K562 (cell line): ENCODE measurements at regions not wholly inside any gene's neighbourhood (a gene's known extent, or its start where the extent isn't known, plus 50 kb on each side); places are given as distances from the start of the nearest gene placed in this dataset.

Experiments used
- ATAC-seq: fragments of 200-7000 bp; cut with Tn5 transposase; 3 replicates; pipeline ENCODE4 v1.9.1; 2020; ENCODE audit warnings: moderate library complexity
- BruUV-seq: library from RNA; stranded (reverse); fragments of 400-500 nt; replicated peaks from 2 replicates; lab custom pipeline; 2021; lab: Mats Ljungman, UMichigan
- CTCF ChIA-PET: fragments of 300-600 bp; formaldehyde crosslinking; extraction: SDS; loops from one replicate; lab custom pipeline; 2021; ENCODE audit warnings: low intra/inter-chr PET ratio; lab: Yijun Ruan, JAX
- POLR2A ChIA-PET: fragments of 300-600, 350-650 bp; sonication (Branson Sonifier 250); formaldehyde crosslinking; extraction: SDS; loops from one replicate; lab custom pipeline; 2021; ENCODE audit warnings: antibody characterized with exemption, inconsistent platforms; lab: Yijun Ruan, JAX
- DNase-seq, 4 experiments: peaks; one replicate each; pipeline versions ENCODE4 v3.0.0 to v3.0.0-alpha.2; 2011 to 2018; ENCODE audit warnings: low spot score in 3 of 4, mixed read lengths in 3 of 4; ENCODE audit errors: extremely low read depth in 1 of 4
- FAIRE-seq: peaks from 2 replicates; lab custom pipeline; 2011; peaks lifted over from hg19 to GRCh38; lab: Jason Lieb, UNC
- H2AFZ ChIP-seq: 2 replicates; pipeline ENCODE4 v1.6.0; 2011; ENCODE audit warnings: low read depth, low read length, control low read depth, inconsistent platforms
- H3K27ac ChIP-seq: fragments of 200-600 bp; 3 replicates; pipeline ENCODE4 v1.8.0; 2011; ENCODE audit warnings: low read depth, mild to moderate bottlenecking, control low read depth, inconsistent platforms, low read length, moderate library complexity, mixed read lengths; ENCODE audit errors: extremely low read depth
- H3K27me3 ChIP-seq, 2 experiments: fragments of 300-600 bp in 1 of 2; 2 replicates in 1 of 2; 3 replicates in 1 of 2; pipeline versions ENCODE4 v1.6.0 to v1.8.0; 2011; ENCODE audit warnings: inconsistent platforms in 2 of 2, low read length in 2 of 2, mild to moderate bottlenecking in 1 of 2, mixed read lengths in 1 of 2, moderate library complexity in 1 of 2; ENCODE audit not compliant: control insufficient read depth in 2 of 2, insufficient read depth in 2 of 2
- H3K36me3 ChIP-seq: fragments of 300-600 bp; 3 replicates; pipeline ENCODE4 v1.8.0; 2011; ENCODE audit warnings: mild to moderate bottlenecking, low read length, inconsistent platforms; ENCODE audit not compliant: control insufficient read depth, insufficient read depth
- H3K4me1 ChIP-seq, 2 experiments: fragments of 200-600 bp in 1 of 2; replicated peaks in 1 of 2; 2 replicates in 1 of 2; 3 replicates in 1 of 2; pipeline versions ENCODE4 v1.5.1 to v1.8.0; 2011; ENCODE audit warnings: inconsistent platforms in 2 of 2, low read length in 2 of 2, mild to moderate bottlenecking in 1 of 2, mixed read lengths in 1 of 2, moderate library complexity in 1 of 2; ENCODE audit not compliant: control insufficient read depth in 2 of 2, insufficient read depth in 2 of 2
- H3K4me2 ChIP-seq: 2 replicates; pipeline ENCODE4 v1.6.1; 2011; ENCODE audit warnings: low read length, control low read depth, inconsistent platforms, mixed read lengths; ENCODE audit not compliant: insufficient read depth
- H3K4me3 ChIP-seq: fragments of 200-600 bp; sonication (generic), shearing (Covaris generic); 2 replicates; pipeline ENCODE4 v1.5.1; 2016; ENCODE audit warnings: control low read depth, inconsistent platforms
- H3K79me2 ChIP-seq: fragments of 200-600 bp; 3 replicates; pipeline ENCODE4 v1.8.0; 2011; ENCODE audit warnings: low read length, inconsistent platforms; ENCODE audit not compliant: control insufficient read depth, insufficient read depth
- H3K9ac ChIP-seq, 2 experiments: 2 replicates each; pipeline versions ENCODE4 v1.6.0 to v1.6.1; 2011; ENCODE audit warnings: low read depth in 2 of 2, low read length in 2 of 2, control low read depth in 1 of 2, inconsistent platforms in 1 of 2, mild to moderate bottlenecking in 1 of 2, mixed read lengths in 1 of 2; ENCODE audit not compliant: insufficient read depth in 1 of 2
- H3K9me1 ChIP-seq: one replicate; pipeline ENCODE4 v1.6.0; 2011; ENCODE audit warnings: inconsistent platforms, mild to moderate bottlenecking, low read length, moderate library complexity; ENCODE audit not compliant: control insufficient read depth, insufficient read depth
- H3K9me3 ChIP-seq: replicated peaks from 2 replicates; pipeline ENCODE4 v1.5.1; 2011; ENCODE audit warnings: low read depth, low read length, inconsistent platforms; ENCODE audit not compliant: control insufficient read depth, insufficient read depth
- H4K20me1 ChIP-seq: replicated peaks from 2 replicates; pipeline ENCODE4 v1.6.1; 2011; ENCODE audit warnings: low read length, inconsistent platforms, mixed read lengths; ENCODE audit not compliant: control insufficient read depth, insufficient read depth
- DIDO1 ChIP-seq: fragments of 450-650 bp; IDR thresholded peaks from 2 replicates; pipeline ENCODE4 v1.6.1; 2016; ENCODE audit warnings: low read depth, missing biosample characterization, missing genetic modification characterization
- NONO ChIP-seq, 2 experiments: fragments of 200-400 bp in 1 of 2; fragments of 450-650 bp in 1 of 2; formaldehyde crosslinking in 1 of 2; IDR thresholded peaks; 2 replicates each; pipeline ENCODE4 v1.6.1; 2017; ENCODE audit warnings: low read depth in 2 of 2, mild to moderate bottlenecking in 2 of 2, moderate library complexity in 2 of 2, low read length in 1 of 2
- PHB2 ChIP-seq: fragments of 450-650 bp; IDR thresholded peaks from 2 replicates; pipeline ENCODE4 v1.6.1; 2017; ENCODE audit warnings: low read depth
- RBM15 ChIP-seq: fragments of 200-400 bp; formaldehyde crosslinking; IDR thresholded peaks from 2 replicates; pipeline ENCODE4 v1.6.1; 2018; ENCODE audit warnings: mild to moderate bottlenecking, low read length, moderate library complexity; ENCODE audit not compliant: insufficient read depth
- TSHZ1 ChIP-seq: fragments of 250-450 bp; sonication (Bioruptor Pico); IDR thresholded peaks from 2 replicates; pipeline ENCODE4 v1.4.0; 2020; ENCODE audit warnings: mild to moderate bottlenecking, moderate library complexity
- ZNF217 ChIP-seq: sonication (generic); formaldehyde crosslinking; IDR thresholded peaks from 2 replicates; pipeline ENCODE4 v1.8.0; 2022; ENCODE audit warnings: mild to moderate bottlenecking, missing genetic modification reagents
- ZNF778 ChIP-seq: fragments of 450-650 bp; formaldehyde crosslinking; IDR thresholded peaks from 2 replicates; pipeline ENCODE4 v1.4.0; 2020; ENCODE audit warnings: mild to moderate bottlenecking, moderate library complexity
- ZNF830 ChIP-seq: fragments of 250-450 bp; sonication (Bioruptor Pico); IDR thresholded peaks from 2 replicates; pipeline ENCODE4 v1.5.0; 2021; ENCODE audit warnings: mild to moderate bottlenecking
- in situ Hi-C: fragments of 300-500 bp; cut with MboI; formaldehyde crosslinking; loops from 4 replicates; pipeline ENCODE4 v1.15.0; 2018; ENCODE audit warnings: inconsistent platforms, mixed read lengths
- intact Hi-C: fragments of 100-400 bp; cut with micrococcal nuclease; formaldehyde crosslinking; loops from 2 replicates; pipeline ENCODE4 v1.14.2; 2022
- TF ChIP-seq, protein P1 (sequence below): sonication (generic); formaldehyde crosslinking; IDR thresholded peaks from 2 replicates; pipeline ENCODE4 v1.8.0; 2022; ENCODE audit warnings: mild to moderate bottlenecking, missing genetic modification reagents, borderline replicate concordance
- TF ChIP-seq, protein P2 (sequence below): sonication (generic); formaldehyde crosslinking; IDR thresholded peaks from 2 replicates; pipeline ENCODE4 v1.8.0; 2022; ENCODE audit warnings: mild to moderate bottlenecking, missing genetic modification reagents

DNA sequence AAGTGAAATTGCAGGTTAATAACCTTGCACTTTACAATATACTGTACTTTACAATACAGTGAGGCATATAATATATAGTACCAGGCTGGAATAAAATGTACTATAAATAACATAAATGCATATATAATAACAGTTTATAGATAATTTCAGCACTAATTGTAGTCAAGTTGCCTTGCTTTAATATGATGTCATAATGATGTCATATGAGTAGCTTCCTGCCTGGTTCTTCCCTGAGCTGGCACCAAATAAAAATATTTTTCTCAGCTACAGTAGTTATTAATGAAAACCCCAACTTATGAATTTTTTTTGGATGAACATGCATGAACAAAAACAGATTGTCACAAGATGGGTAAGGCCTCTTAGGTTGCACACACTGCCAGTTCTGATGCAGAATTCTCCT, 816.7 kb downstream of the XPNPEP1 start:
- Histone ChIP-seq H2AFZ (no peak overlapping the region), H3K4me2 (no peak overlapping the region), H3K27ac (no peak overlapping the region), H4K20me1 (no peaks in the 10 kb centered on the region), H3K79me2 (no peaks in the 10 kb centered on the region), H3K27me3 (no peaks in the 10 kb centered on the region), H3K4me3 (no peak overlapping the region), H3K36me3 (no peaks in the 10 kb centered on the region), H3K4me1 (no peaks in the 10 kb centered on the region), H3K9me3 (no peaks in the 10 kb centered on the region), H3K9ac (no peak overlapping the region), H3K9me1 (no peaks in the 10 kb centered on the region)
- BruUV-seq = no TSS peak
- in situ Hi-C loops = no loop called here
- ChIA-PET POLR2A (no interaction called here), CTCF (no interaction called here)
- ATAC-seq (no peak), FAIRE-seq (no peak), DNase-seq (no peak)
- intact Hi-C loops = no loop called here
- TF ChIP-seq NONO (IDR thresholded peaks at IDR 0.05; ENCODE audit: low read depth in 2 of 2, low read length in 1 of 2) (no peak), ZNF217 (no peak), PHB2 (no peak), TSHZ1 (CRISPR knock-in tag) (no peak), ZNF778 (CRISPR knock-in tag) (no peak), DIDO1 (tag) (no peak), RBM15 (no peak), ZNF830 (CRISPR knock-in tag) (no peak)
- TF ChIP-seq, protein P1, sequence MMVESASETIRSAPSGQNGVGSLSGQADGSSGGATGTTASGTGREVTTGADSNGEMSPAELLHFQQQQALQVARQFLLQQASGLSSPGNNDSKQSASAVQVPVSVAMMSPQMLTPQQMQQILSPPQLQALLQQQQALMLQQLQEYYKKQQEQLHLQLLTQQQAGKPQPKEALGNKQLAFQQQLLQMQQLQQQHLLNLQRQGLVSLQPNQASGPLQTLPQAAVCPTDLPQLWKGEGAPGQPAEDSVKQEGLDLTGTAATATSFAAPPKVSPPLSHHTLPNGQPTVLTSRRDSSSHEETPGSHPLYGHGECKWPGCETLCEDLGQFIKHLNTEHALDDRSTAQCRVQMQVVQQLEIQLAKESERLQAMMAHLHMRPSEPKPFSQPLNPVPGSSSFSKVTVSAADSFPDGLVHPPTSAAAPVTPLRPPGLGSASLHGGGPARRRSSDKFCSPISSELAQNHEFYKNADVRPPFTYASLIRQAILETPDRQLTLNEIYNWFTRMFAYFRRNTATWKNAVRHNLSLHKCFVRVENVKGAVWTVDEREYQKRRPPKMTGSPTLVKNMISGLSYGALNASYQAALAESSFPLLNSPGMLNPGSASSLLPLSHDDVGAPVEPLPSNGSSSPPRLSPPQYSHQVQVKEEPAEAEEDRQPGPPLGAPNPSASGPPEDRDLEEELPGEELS = no peak
- TF ChIP-seq, protein P2, sequence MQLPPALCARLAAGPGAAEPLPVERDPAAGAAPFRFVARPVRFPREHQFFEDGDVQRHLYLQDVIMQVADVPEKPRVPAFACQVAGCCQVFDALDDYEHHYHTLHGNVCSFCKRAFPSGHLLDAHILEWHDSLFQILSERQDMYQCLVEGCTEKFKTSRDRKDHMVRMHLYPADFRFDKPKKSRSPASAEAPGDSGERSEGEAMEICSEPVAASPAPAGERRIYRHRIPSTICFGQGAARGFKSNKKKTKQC (CRISPR knock-in tag) = no peak
